HFFc6 (cell line): ENCODE measurements at regions not wholly inside any gene's neighbourhood (a gene's known extent, or its start where the extent isn't known, plus 50 kb on each side); places are given as distances from the start of the nearest gene placed in this dataset.

Experiments used
- DNase-seq: peaks from one replicate; pipeline ENCODE4 v3.0.0-alpha.2; 2018
- H3K27ac Mint-ChIP-seq: 2 replicates; pipeline ENCODE4 v1.8.0; 2020; ENCODE audit warnings: mild to moderate bottlenecking, mixed read lengths
- H3K27me3 Mint-ChIP-seq: 2 replicates; pipeline ENCODE4 v1.8.0; 2021; ENCODE audit warnings: mild to moderate bottlenecking, moderate library complexity, mixed read lengths; ENCODE audit not compliant: insufficient read depth
- H3K36me3 Mint-ChIP-seq: 2 replicates; pipeline ENCODE4 v1.8.0; 2021; ENCODE audit warnings: low read depth, mixed read lengths
- H3K4me1 Mint-ChIP-seq: 2 replicates; pipeline ENCODE4 v1.8.0; 2020; ENCODE audit warnings: low read depth, mixed read lengths
- H3K4me3 Mint-ChIP-seq: 2 replicates; pipeline ENCODE4 v1.8.0; 2020; ENCODE audit warnings: mild to moderate bottlenecking, moderate library complexity, mixed read lengths
- H3K9me3 Mint-ChIP-seq: 2 replicates; pipeline ENCODE4 v1.8.0; 2020; ENCODE audit warnings: mild to moderate bottlenecking, mixed read lengths
- CTCF ChIP-seq: fragments of 200-600 bp; sonication (generic); IDR thresholded peaks from 2 replicates; pipeline ENCODE4 v1.5.0; 2021; ENCODE audit warnings: antibody characterized with exemption, mild to moderate bottlenecking

GRCh38 chr6:91683240-91683639 is 1096.4 kb upstream of the MAP3K7 start:
- no peak for TF ChIP-seq CTCF
- H3K9me3 Mint-ChIP-seq = peaks cover 35% of the 10 kb centered on the region
- DNase-seq = no peak
- no peaks in the 10 kb centered on the region for H3K36me3 Mint-ChIP-seq
- no peaks in the 10 kb centered on the region for H3K4me1 Mint-ChIP-seq
- H3K4me3 Mint-ChIP-seq = no peak overlapping the region
- H3K27me3 Mint-ChIP-seq = no peaks in the 10 kb centered on the region; the same call in 1 of the 2 replicates
- no peak overlapping the region for H3K27ac Mint-ChIP-seq

GRCh38 chr6:91681296-91681695 is 1094.4 kb upstream of the MAP3K7 start:
- Mint-ChIP-seq H3K4me1 (no peaks in the 10 kb centered on the region), H3K9me3 (peaks cover 44% of the 10 kb centered on the region), H3K27ac (no peak overlapping the region), H3K4me3 (no peak overlapping the region), H3K36me3 (no peaks in the 10 kb centered on the region), H3K27me3 (no peaks in the 10 kb centered on the region; the same call in 1 of the 2 replicates)
- no peak for TF ChIP-seq CTCF
- DNase-seq = no peak

GRCh38 chr6:91678679-91679446 is 1092.0 kb upstream of the MAP3K7 start:
- Mint-ChIP-seq H3K27ac (no peak overlapping the region), H3K27me3 (no peaks in the 10 kb centered on the region; the same call in 1 of the 2 replicates), H3K4me1 (no peaks in the 10 kb centered on the region), H3K9me3 (peaks cover 43% of the 10 kb centered on the region), H3K36me3 (no peaks in the 10 kb centered on the region), H3K4me3 (no peak overlapping the region)
- TF ChIP-seq CTCF = no peak
- DNase-seq = no peak

- no peak for TF ChIP-seq CTCF
- Mint-ChIP-seq H3K27me3 (peaks cover 2% of the 10 kb centered on the region; the same call in 1 of the 2 replicates), H3K4me3 (no peak overlapping the region), H3K27ac (no peak overlapping the region), H3K9me3 (peaks cover 6% of the 10 kb centered on the region; the same call in 1 of the 2 replicates), H3K36me3 (no peaks in the 10 kb centered on the region), H3K4me1 (no peaks in the 10 kb centered on the region)
- no peak for DNase-seq
Measured at GRCh38 chr6:91672201-91672600, 1085.3 kb upstream of the MAP3K7 start.

- Mint-ChIP-seq H3K27me3 (peaks cover 2% of the 10 kb centered on the region; the same call in 1 of the 2 replicates), H3K36me3 (no peaks in the 10 kb centered on the region), H3K9me3 (peaks cover under 1% of the 10 kb centered on the region; the same call in 1 of the 2 replicates), H3K4me1 (no peaks in the 10 kb centered on the region), H3K27ac (no peak overlapping the region), H3K4me3 (no peak overlapping the region)
- no peak for TF ChIP-seq CTCF
- no peak for DNase-seq
Measured at GRCh38 chr6:91669871-91670268, 1083.0 kb upstream of the MAP3K7 start.
